ENCODE measurements at regions not wholly inside any gene's neighbourhood (a gene's known extent, or its start where the extent isn't known, plus 50 kb on each side); places are given as distances from the start of the nearest gene placed in this dataset.
A peak's percentile ranks its signal among the peaks of the same experiment; 100 is the strongest.

DNA sequence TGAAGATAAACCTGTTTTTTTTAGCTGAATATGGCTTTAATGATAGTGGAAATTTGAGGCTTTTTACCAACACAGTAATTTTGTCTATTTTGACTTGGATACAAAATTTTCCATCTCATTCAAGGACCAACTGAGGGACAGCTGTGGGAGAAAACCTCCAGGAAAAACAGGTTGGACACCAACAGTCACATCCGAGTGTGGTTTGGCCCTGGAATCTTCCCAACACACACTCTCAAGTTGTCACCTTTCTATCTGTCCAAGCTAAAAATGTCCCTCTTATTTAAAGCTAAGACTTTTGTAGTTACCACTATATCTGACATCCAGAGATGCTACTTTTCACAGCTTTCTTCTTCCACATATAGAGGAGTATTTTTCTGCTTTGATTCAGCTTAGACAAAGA is 404.9 kb downstream of the PCDH7 start:
- peaks cover 6% of the 10 kb centered on the region for H3K4me1 ChIP-seq (ENCODE audit: low read depth)
- H3K9me3 ChIP-seq (ENCODE audit: low read depth): no peaks in the 10 kb centered on the region
- no peaks in the 10 kb centered on the region for H3K27me3 ChIP-seq
- no peak overlapping the region for H3K4me3 ChIP-seq
- H3K27ac ChIP-seq: peak overlapping the region; percentile 67
- DNase-seq (ENCODE audit: low read depth in 1 of 2, low spot score in 1 of 2): no peak
- TF ChIP-seq, protein P1, sequence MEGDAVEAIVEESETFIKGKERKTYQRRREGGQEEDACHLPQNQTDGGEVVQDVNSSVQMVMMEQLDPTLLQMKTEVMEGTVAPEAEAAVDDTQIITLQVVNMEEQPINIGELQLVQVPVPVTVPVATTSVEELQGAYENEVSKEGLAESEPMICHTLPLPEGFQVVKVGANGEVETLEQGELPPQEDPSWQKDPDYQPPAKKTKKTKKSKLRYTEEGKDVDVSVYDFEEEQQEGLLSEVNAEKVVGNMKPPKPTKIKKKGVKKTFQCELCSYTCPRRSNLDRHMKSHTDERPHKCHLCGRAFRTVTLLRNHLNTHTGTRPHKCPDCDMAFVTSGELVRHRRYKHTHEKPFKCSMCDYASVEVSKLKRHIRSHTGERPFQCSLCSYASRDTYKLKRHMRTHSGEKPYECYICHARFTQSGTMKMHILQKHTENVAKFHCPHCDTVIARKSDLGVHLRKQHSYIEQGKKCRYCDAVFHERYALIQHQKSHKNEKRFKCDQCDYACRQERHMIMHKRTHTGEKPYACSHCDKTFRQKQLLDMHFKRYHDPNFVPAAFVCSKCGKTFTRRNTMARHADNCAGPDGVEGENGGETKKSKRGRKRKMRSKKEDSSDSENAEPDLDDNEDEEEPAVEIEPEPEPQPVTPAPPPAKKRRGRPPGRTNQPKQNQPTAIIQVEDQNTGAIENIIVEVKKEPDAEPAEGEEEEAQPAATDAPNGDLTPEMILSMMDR (IDR thresholded peaks at IDR 0.05; ENCODE audit: low read depth, low read length): no peak
- H3K36me3 ChIP-seq: no peaks in the 10 kb centered on the region

DNA sequence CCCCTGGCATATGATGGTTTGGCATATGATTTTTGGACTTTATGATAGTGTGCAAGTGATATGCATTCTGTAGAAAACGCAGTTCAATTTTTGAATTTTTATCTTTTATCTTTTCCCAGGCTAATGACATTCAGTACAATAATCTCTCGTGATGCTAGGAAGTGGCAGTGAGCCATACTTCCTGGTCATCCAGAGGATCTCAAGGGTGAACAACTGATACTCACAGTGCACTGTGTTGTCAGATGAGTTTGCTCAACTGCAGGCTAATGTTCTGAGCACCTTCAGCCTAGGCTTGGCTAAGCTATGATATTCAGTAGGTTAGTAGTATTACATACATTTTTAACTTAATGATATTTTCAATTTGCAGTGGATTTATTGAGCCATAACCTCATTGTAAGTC is 405.3 kb downstream of the PCDH7 start:
- H3K27ac ChIP-seq: peak overlapping the region; percentile 67
- no peaks in the 10 kb centered on the region for H3K36me3 ChIP-seq
- H3K9me3 ChIP-seq (ENCODE audit: low read depth): no peaks in the 10 kb centered on the region
- TF ChIP-seq, protein P1 (IDR thresholded peaks at IDR 0.05; ENCODE audit: low read depth, low read length): no peak
- no peak overlapping the region for H3K4me3 ChIP-seq
- H3K4me1 ChIP-seq (ENCODE audit: low read depth): peaks cover 7% of the 10 kb centered on the region
- no peaks in the 10 kb centered on the region for H3K27me3 ChIP-seq
- DNase-seq (ENCODE audit: low read depth in 1 of 2, low spot score in 1 of 2): no peak

DNA sequence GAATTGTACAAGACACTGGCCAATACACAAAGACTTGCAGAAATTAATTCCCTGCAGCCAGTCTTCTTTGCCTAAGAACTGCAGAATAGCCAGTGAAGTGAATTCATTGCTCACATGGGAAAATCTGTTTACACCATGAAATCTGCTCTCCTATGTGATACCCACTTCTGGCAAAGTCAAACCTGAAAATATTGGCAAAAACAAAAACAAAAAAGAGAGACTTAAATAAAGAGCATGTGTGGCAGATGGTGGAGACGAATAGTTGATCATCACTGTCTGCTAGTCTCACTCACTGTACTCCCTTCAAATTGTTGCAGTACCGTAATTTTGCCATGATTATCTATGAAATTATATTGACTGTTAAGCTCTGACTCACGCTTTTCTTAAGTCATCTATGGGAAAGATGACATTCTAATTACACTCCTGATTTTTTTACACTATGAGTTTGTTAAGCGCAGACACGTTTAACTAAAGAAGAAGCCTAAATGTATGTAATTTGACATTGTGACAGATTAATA is 406.8 kb downstream of the PCDH7 start:
- no peaks in the 10 kb centered on the region for H3K9me3 ChIP-seq (ENCODE audit: low read depth)
- DNase-seq (ENCODE audit: low read depth in 1 of 2, low spot score in 1 of 2): no peak
- TF ChIP-seq, protein P1 (IDR thresholded peaks at IDR 0.05; ENCODE audit: low read depth, low read length): no peak

DNA sequence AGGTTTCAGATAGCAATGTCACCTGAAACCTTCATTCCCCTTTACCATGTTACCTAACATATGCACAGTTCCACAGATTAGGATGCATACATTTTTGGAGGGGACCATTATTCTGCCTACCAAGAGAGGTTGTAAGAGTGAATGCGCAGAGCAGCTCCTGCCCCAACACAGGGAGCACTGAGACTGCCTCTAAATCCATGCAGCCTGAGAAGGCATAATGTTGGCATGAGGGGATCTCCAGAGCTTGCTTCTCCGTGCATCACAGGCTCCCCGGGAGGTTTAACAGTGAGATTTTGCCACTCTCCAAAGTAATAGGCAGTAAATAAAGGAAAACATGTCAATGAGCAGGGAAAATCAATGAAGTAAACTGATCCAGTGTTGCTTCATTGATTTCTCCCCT is 410.8 kb downstream of the PCDH7 start:
- TF ChIP-seq, protein P1 (IDR thresholded peaks at IDR 0.05; ENCODE audit: low read depth, low read length): no peak
- H3K4me1 ChIP-seq (ENCODE audit: low read depth): peaks cover 35% of the 10 kb centered on the region
- H3K36me3 ChIP-seq: no peaks in the 10 kb centered on the region
- no peaks in the 10 kb centered on the region for H3K9me3 ChIP-seq (ENCODE audit: low read depth)
- no peak for DNase-seq (ENCODE audit: low read depth in 1 of 2, low spot score in 1 of 2)
- H3K4me3 ChIP-seq: no peak overlapping the region
- peak overlapping the region; percentile 66 for H3K27ac ChIP-seq
- H3K27me3 ChIP-seq: no peaks in the 10 kb centered on the region

More for the DNA sequence above, 406.8 kb downstream of the PCDH7 start:
- H3K4me3 ChIP-seq: no peak overlapping the region
- H3K27me3 ChIP-seq: no peaks in the 10 kb centered on the region
- no peak overlapping the region for H3K27ac ChIP-seq
- H3K36me3 ChIP-seq: no peaks in the 10 kb centered on the region
- peaks cover 8% of the 10 kb centered on the region for H3K4me1 ChIP-seq (ENCODE audit: low read depth)

DNA sequence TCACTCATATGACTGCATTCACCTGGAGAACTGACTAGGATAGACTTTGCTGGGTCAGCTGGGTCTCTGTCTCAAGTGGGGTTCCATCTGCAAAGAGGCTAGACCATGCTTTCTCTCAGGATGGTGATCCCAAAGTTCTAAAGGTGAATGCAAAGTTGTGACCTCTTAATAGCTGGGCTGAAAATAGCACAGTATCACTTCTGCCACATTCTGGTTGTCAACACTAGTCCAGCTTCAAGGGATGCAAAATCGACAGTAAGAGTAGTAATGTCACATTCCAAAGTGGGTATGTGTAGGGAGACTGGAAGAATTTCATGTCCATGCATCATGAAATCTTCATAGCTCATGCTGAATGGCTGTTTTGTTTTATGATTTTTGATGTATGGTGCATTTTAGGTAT is 414.6 kb downstream of the PCDH7 start:
- Histone ChIP-seq H3K27me3 (no peaks in the 10 kb centered on the region), H3K36me3 (no peaks in the 10 kb centered on the region), H3K9me3 (ENCODE audit: low read depth) (no peaks in the 10 kb centered on the region), H3K27ac (peak overlapping the region; percentile 87), H3K4me3 (no peak overlapping the region), H3K4me1 (ENCODE audit: low read depth) (peaks cover 37% of the 10 kb centered on the region)
- TF ChIP-seq, protein P1 (IDR thresholded peaks at IDR 0.05; ENCODE audit: low read depth, low read length): no peak
- DNase-seq (ENCODE audit: low read depth in 1 of 2, low spot score in 1 of 2): peak in 1 of 2 donors; percentile 82

DNA sequence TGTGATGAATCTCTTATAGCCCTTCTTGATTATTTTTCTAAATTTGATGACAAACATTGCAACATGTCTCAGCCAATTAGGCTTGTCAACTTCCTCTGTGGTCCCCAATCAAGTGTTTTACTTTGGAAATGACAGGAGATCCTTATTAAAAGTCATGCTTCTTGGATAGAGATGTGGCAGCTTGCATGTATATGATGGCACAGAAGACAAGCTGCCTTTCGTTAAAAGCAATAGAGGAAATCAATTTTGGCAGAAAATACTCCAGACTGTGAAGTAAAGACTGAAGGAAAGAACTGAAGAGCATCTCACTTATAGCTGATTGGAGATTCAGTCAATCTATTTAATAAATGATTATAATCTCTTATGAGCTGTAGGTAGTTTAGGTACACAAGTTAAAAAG is 419.6 kb downstream of the PCDH7 start:
- H3K4me3 ChIP-seq: no peak overlapping the region
- H3K9me3 ChIP-seq (ENCODE audit: low read depth): no peaks in the 10 kb centered on the region
- H3K36me3 ChIP-seq: peaks cover 20% of the 10 kb centered on the region
- TF ChIP-seq, protein P1 (IDR thresholded peaks at IDR 0.05; ENCODE audit: low read depth, low read length): no peak
- no peaks in the 10 kb centered on the region for H3K27me3 ChIP-seq
- DNase-seq (ENCODE audit: low read depth in 1 of 2, low spot score in 1 of 2): no peak
- H3K27ac ChIP-seq: no peak overlapping the region
- H3K4me1 ChIP-seq (ENCODE audit: low read depth): peaks cover 12% of the 10 kb centered on the region
